PFSK-1 (cell line): ENCODE measurements at regions not wholly inside any gene's neighbourhood (a gene's known extent, or its start where the extent isn't known, plus 50 kb on each side); places are given as distances from the start of the nearest gene placed in this dataset.

ENCODE experiments used
- FOXP2 ChIP-seq: optimal IDR thresholded peaks from 2 replicates; pipeline ENCODE3; 2011; ENCODE audit warnings: borderline replicate concordance, control low read depth, inconsistent platforms; ENCODE audit not compliant: insufficient read depth; ENCODE audit errors: extremely low read length, extremely low read depth
- POLR2AphosphoS5 ChIP-seq: IDR thresholded peaks from 2 replicates; pipeline ENCODE4 v1.6.1; 2012; ENCODE audit warnings: low read depth, mild to moderate bottlenecking, control low read depth, low read length, moderate library complexity
- REST ChIP-seq, 2 experiments: IDR thresholded peaks; 2 replicates each; pipeline versions ENCODE4 v1.6.1 to v1.8.0; 2011 to 2012; ENCODE audit warnings: low read depth in 2 of 2, low read length in 2 of 2, control low read depth in 1 of 2, inconsistent platforms in 1 of 2, mild to moderate bottlenecking in 1 of 2, moderate library complexity in 1 of 2; ENCODE audit not compliant: insufficient read depth in 1 of 2
- SIN3A ChIP-seq: IDR thresholded peaks from 2 replicates; pipeline ENCODE4 v1.6.1; 2012; ENCODE audit warnings: mild to moderate bottlenecking, low read length, moderate library complexity, borderline replicate concordance; ENCODE audit not compliant: insufficient read depth
- TAF1 ChIP-seq: IDR thresholded peaks from 2 replicates; pipeline ENCODE4 v1.6.1; 2012; ENCODE audit warnings: low read length, control low read depth, borderline replicate concordance; ENCODE audit not compliant: insufficient read depth

DNA sequence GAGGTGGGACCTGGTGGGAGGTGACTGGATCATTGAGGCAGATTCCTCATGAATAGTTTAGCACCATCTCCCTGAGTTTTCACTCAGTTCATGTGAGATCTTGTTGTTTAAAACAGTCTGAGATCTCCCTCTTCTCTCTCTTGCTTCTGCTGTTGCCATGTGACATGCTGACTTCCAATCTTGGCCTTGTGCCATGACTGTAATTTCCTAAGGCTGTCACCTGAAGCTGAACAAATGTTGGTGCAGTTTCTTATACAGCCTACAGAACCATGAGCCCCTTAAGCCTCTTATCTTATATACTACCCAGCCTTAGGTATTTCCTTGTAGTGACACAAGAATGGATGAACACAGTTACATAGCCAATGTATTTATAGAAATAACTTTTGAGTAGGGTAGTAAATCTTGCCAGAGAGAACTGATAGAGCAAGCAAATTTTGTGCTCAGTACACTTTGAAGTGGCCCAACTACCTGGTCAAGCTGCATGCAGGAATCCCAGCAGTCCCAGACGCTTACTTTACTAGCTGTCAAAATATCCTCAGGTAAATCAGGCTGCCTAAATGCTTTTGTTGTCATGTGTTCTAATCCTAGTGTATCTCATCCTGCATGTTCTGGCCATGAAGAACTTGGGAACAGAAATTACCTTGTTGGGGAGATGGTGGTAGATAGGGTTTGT lies 445.6 kb upstream of the MIS18BP1 start:
- TF ChIP-seq REST (IDR thresholded peaks at IDR 0.05; ENCODE audit: insufficient read depth in 1 of 2, low read depth in 2 of 2, low read length in 2 of 2) (no peak), SIN3A (no peak), POLR2AphosphoS5 (no peak), FOXP2 (no peak)

DNA sequence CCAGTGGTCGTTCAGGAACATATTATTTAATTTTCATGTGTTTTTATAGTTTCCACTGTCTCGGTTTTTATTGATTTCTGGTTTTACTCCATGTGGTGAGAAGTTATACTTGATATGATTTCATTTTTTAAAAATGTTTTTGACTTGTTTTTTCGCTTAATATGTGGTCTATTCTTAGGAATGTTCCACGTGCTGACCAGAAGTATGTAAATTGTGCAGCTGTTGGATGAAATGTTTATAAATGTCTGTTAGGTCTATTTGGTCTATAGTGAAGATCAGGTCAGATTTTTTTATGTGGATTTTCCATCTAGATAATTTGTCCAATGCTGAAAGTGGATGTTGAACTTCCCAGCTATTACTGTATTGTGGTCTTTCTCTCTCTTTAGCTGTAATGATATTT lies 433.8 kb upstream of the MIS18BP1 start:
- TF ChIP-seq REST (IDR thresholded peaks at IDR 0.05; ENCODE audit: insufficient read depth in 1 of 2, low read depth in 2 of 2, low read length in 2 of 2) (no peak), SIN3A (no peak), POLR2AphosphoS5 (no peak), FOXP2 (no peak), TAF1 (no peak)

GRCh38 chr14:45680531-45680930 lies 427.5 kb upstream of the MIS18BP1 start:
- no peak for TF ChIP-seq SIN3A
- TF ChIP-seq FOXP2 = no peak
- TF ChIP-seq REST (IDR thresholded peaks at IDR 0.05; ENCODE audit: insufficient read depth in 1 of 2, low read depth in 2 of 2, low read length in 2 of 2) = no peak

DNA sequence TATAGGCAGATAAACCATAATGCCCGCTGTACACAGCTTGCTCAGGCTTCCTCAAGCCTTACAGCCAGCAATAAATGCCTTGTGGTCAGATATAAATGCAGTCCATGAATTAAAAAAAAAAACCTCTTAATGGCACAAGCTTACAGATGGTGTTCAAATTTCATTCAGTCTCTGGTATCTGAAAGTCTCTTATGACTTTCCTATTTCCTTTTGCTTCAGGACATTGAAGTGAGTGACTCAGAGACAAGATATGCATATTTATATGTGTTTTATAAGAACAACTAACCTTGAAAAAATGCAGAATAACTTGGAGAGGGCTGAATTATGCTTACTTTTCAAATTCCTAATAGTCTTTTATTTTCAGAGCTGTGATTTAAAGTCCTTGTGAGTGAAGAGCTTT lies 426.9 kb upstream of the MIS18BP1 start:
- TF ChIP-seq SIN3A (no peak), REST (IDR thresholded peaks at IDR 0.05; ENCODE audit: insufficient read depth in 1 of 2, low read depth in 2 of 2, low read length in 2 of 2) (no peak), FOXP2 (no peak), TAF1 (no peak), POLR2AphosphoS5 (no peak)

DNA sequence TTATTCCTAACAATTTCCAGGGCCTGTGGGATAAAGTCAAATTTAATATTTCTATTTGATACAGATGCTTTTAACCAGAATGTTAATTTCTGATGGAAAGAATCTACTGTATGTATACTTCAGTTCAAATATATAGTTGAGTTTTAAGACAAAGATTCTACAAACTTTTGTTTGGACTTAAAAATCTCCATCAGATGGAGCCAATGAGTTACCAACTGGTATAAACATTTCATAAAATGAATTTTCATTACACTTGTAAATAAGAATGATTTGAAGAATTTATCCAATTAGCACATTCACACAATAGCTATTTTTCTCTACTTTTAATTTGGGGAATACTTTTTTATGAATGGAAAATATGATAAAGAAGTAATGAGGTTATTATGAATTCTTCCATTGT lies 425.2 kb upstream of the MIS18BP1 start:
- TF ChIP-seq REST (IDR thresholded peaks at IDR 0.05; ENCODE audit: insufficient read depth in 1 of 2, low read depth in 2 of 2, low read length in 2 of 2) (no peak), FOXP2 (no peak), SIN3A (no peak), POLR2AphosphoS5 (no peak), TAF1 (no peak)
